Ovary (tissue), 3 donors: ENCODE measurements at regions not wholly inside any gene's neighbourhood (a gene's known extent, or its start where the extent isn't known, plus 50 kb on each side); places are given as distances from the start of the nearest gene placed in this dataset.

Source experiments
- EP300 ChIP-seq: sonication (generic); formaldehyde crosslinking; IDR thresholded peaks from one replicate; pipeline ENCODE4 v1.6.1; 2017; ENCODE audit warnings: antibody characterized with exemption
- TF ChIP-seq, protein P1 (sequence below), 3 donors: fragments of 450-650 bp in 2 of 3; fragments of 200-600 bp in 1 of 3; IDR thresholded peaks; one replicate each; pipeline versions ENCODE4 v1.5.1 to v1.8.0; 2016 to 2022; ENCODE audit warnings: antibody characterized with exemption in 3 of 3, mild to moderate bottlenecking in 1 of 3
- donor health status: DM: no; HTN: no; CAD: no.

DNA sequence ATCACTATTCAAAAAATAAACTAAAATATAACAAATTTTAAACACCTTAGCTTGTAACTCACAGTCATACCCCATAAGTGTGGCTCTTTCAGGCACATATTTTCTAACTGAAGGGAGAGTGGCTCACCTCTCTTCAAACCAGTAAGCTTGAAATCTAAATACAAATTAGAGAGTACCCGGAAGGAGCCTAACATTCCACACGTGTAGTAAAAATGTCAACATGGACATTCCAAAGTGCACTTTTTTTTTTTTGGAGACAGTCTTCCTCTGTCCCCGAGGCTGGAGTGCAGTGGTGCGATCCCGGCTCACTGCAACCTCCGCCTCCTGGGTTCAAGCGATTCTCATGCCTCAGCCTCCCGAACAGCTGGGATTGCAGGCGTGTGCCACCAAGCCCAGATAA lies 275.6 kb upstream of the ADGRL2 start:
- TF ChIP-seq, protein P1, sequence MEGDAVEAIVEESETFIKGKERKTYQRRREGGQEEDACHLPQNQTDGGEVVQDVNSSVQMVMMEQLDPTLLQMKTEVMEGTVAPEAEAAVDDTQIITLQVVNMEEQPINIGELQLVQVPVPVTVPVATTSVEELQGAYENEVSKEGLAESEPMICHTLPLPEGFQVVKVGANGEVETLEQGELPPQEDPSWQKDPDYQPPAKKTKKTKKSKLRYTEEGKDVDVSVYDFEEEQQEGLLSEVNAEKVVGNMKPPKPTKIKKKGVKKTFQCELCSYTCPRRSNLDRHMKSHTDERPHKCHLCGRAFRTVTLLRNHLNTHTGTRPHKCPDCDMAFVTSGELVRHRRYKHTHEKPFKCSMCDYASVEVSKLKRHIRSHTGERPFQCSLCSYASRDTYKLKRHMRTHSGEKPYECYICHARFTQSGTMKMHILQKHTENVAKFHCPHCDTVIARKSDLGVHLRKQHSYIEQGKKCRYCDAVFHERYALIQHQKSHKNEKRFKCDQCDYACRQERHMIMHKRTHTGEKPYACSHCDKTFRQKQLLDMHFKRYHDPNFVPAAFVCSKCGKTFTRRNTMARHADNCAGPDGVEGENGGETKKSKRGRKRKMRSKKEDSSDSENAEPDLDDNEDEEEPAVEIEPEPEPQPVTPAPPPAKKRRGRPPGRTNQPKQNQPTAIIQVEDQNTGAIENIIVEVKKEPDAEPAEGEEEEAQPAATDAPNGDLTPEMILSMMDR (IDR thresholded peaks at IDR 0.05) = no peak
- no peak for TF ChIP-seq EP300
